IMR-90 (cell line): ENCODE measurements at regions not wholly inside any gene's neighbourhood (a gene's known extent, or its start where the extent isn't known, plus 50 kb on each side); places are given as distances from the start of the nearest gene placed in this dataset.

ENCODE experiments used
- BHLHE40 ChIP-seq: fragments of 150-350 bp; IDR thresholded peaks from 2 replicates; pipeline ENCODE4 v1.6.1; 2016; ENCODE audit warnings: mild to moderate bottlenecking, low read depth, low read length
- CEBPB ChIP-seq: IDR thresholded peaks from 2 replicates; pipeline ENCODE4 v1.6.1; 2012; ENCODE audit warnings: low read depth, low read length, improper control_type of control experiment
- CHD1 ChIP-seq: IDR thresholded peaks from 2 replicates; pipeline ENCODE4 v1.6.1; 2012; ENCODE audit warnings: low read depth, low read length, improper control_type of control experiment
- CTCF ChIP-seq: conservative IDR thresholded peaks from 2 replicates; pipeline ENCODE4 v1.5.1; 2012; ENCODE audit warnings: mild to moderate bottlenecking, low read depth, low read length, improper control_type of control experiment
- ELK1 ChIP-seq: fragments of 150-350 bp; IDR thresholded peaks from 2 replicates; pipeline ENCODE4 v1.6.1; 2016; ENCODE audit warnings: low read depth, mild to moderate bottlenecking, low read length, moderate library complexity, borderline replicate concordance
- MAFK ChIP-seq: IDR thresholded peaks from 2 replicates; pipeline ENCODE4 v1.6.1; 2012; ENCODE audit warnings: low read depth, low read length, improper control_type of control experiment
- MAZ ChIP-seq: IDR thresholded peaks from 2 replicates; pipeline ENCODE4 v1.6.1; 2012; ENCODE audit warnings: low read depth, mild to moderate bottlenecking, low read length, improper control_type of control experiment, moderate library complexity, borderline replicate concordance
- MXI1 ChIP-seq: IDR thresholded peaks from 2 replicates; pipeline ENCODE4 v1.6.1; 2012; ENCODE audit warnings: low read depth, mild to moderate bottlenecking, low read length, moderate library complexity, borderline replicate concordance
- NFE2L2 ChIP-seq: fragments of 150-350 bp; IDR thresholded peaks from 2 replicates; pipeline ENCODE4 v1.6.1; 2016; ENCODE audit warnings: low read depth, mild to moderate bottlenecking, low read length
- POLR2A ChIP-seq: IDR thresholded peaks from 2 replicates; pipeline ENCODE4 v1.6.1; 2012; ENCODE audit warnings: mild to moderate bottlenecking, low read depth, low read length
- RAD21 ChIP-seq: IDR thresholded peaks from 2 replicates; pipeline ENCODE4 v1.6.1; 2012; ENCODE audit warnings: low read length, improper control_type of control experiment
- RCOR1 ChIP-seq: IDR thresholded peaks from 2 replicates; pipeline ENCODE4 v1.6.1; 2012; ENCODE audit warnings: mild to moderate bottlenecking, low read length, improper control_type of control experiment; ENCODE audit not compliant: insufficient replicate concordance
- USF2 ChIP-seq: fragments of 150-350 bp; IDR thresholded peaks from 2 replicates; pipeline ENCODE4 v1.6.1; 2017; ENCODE audit warnings: mild to moderate bottlenecking, antibody characterized with exemption, low read length, low read depth

- TF ChIP-seq CTCF (no peak), MAFK (peak; percentile 58; the same call in 1 of the 2 replicates), POLR2A (no peak), RAD21 (no peak), ELK1 (no peak), BHLHE40 (no peak), MXI1 (no peak), CEBPB (no peak), RCOR1 (no peak), MAZ (no peak), USF2 (no peak), CHD1 (no peak), NFE2L2 (no peak)
Observed at GRCh38 chr10:129275886-129276285, 191.2 kb upstream of the MGMT start.
